ENCODE measurements at regions not wholly inside any gene's neighbourhood (a gene's known extent, or its start where the extent isn't known, plus 50 kb on each side); places are given as distances from the start of the nearest gene placed in this dataset.
"Not testable (repeated sequence)": the region's sequence is repeated elsewhere in the genome, so short reads cannot be mapped to it uniquely, and the experiment has no call there.

GRCh38 chr5:104551628-104552027 is 989.0 kb upstream of the NUDT12 start:
- H4K20me1 ChIP-seq (ENCODE audit: control insufficient read depth, insufficient read depth, insufficient read length), result no peaks in the 10 kb centered on the region
- no peaks in the 10 kb centered on the region for H3K27me3 Mint-ChIP-seq (ENCODE audit: low read depth)
- H3K27me3 ChIP-seq (ENCODE audit: insufficient read depth, low read length), result no peaks in the 10 kb centered on the region
- H3K9me3 Mint-ChIP-seq, result peaks cover 17 to 18% of the 10 kb centered on the region in 2 experiments
- H2BK12ac ChIP-seq (ENCODE audit: insufficient read length, low read depth, low read length), result no peak overlapping the region
- no peak overlapping the region for H4K8ac ChIP-seq (replicated peaks; ENCODE audit: insufficient read length, low read depth, low read length)
- H2BK5ac ChIP-seq (ENCODE audit: insufficient read length, low read length), result no peak overlapping the region
- H4K5ac ChIP-seq (ENCODE audit: insufficient read length, low read depth, low read length), result no peak overlapping the region
- H3T11ph ChIP-seq (ENCODE audit: low read length), result no peak overlapping the region
- no peak overlapping the region for H4K91ac ChIP-seq (ENCODE audit: insufficient read length, low read depth, low read length)
- H3K23me2 ChIP-seq (ENCODE audit: insufficient read length, low read depth, low read length, poor library complexity, severe bottlenecking), result no peaks in the 10 kb centered on the region
- H3K14ac ChIP-seq (ENCODE audit: insufficient read depth, low read length), result no peak overlapping the region
- H3K9me3 ChIP-seq (ENCODE audit: control insufficient read depth, low read depth, low read length), result peaks cover under 1% of the 10 kb centered on the region
- no peak overlapping the region for H3K4ac ChIP-seq (ENCODE audit: low read depth, low read length)
- no peak overlapping the region for H3K18ac ChIP-seq (ENCODE audit: insufficient read length, low read depth, low read length)
- no peak overlapping the region for H2BK15ac ChIP-seq (ENCODE audit: low read depth, low read length)
- TF ChIP-seq, protein P1, sequence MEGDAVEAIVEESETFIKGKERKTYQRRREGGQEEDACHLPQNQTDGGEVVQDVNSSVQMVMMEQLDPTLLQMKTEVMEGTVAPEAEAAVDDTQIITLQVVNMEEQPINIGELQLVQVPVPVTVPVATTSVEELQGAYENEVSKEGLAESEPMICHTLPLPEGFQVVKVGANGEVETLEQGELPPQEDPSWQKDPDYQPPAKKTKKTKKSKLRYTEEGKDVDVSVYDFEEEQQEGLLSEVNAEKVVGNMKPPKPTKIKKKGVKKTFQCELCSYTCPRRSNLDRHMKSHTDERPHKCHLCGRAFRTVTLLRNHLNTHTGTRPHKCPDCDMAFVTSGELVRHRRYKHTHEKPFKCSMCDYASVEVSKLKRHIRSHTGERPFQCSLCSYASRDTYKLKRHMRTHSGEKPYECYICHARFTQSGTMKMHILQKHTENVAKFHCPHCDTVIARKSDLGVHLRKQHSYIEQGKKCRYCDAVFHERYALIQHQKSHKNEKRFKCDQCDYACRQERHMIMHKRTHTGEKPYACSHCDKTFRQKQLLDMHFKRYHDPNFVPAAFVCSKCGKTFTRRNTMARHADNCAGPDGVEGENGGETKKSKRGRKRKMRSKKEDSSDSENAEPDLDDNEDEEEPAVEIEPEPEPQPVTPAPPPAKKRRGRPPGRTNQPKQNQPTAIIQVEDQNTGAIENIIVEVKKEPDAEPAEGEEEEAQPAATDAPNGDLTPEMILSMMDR (conservative IDR thresholded peaks at IDR 0.05), result no peak
- H3K79me2 ChIP-seq (ENCODE audit: insufficient read depth, low read length), result no peaks in the 10 kb centered on the region
- peaks cover 15 to 21% (median 16%) of the 10 kb centered on the region in 3 experiments for H3K36me3 Mint-ChIP-seq (ENCODE audit: insufficient read depth in 1 of 3, low read depth in 3 of 3)
- no peak overlapping the region for H3K4me3 Mint-ChIP-seq
- H3K27ac Mint-ChIP-seq, result no peak overlapping the region
- no peak overlapping the region for H3K9ac ChIP-seq (ENCODE audit: extremely low read depth, insufficient read length, low read length)
- no peak overlapping the region for H3K27ac ChIP-seq (ENCODE audit: insufficient read length, low read depth, low read length)
- H2BK120ac ChIP-seq (ENCODE audit: low read depth, low read length, poor library complexity, severe bottlenecking), result no peak overlapping the region
- no peaks in the 10 kb centered on the region for H3K79me1 ChIP-seq (ENCODE audit: insufficient read depth, low read depth, low read length, poor library complexity, severe bottlenecking)
- DNase-seq, result no peak
- no peak overlapping the region for H3K23ac ChIP-seq (ENCODE audit: insufficient read length, low read depth, low read length)
- WGBS (ENCODE audit: extremely low coverage, insufficient read length, low lambda C conversion rate), result no CpG with 5 or more reads among the region's 3 CpGs
- no peak overlapping the region for H2AK5ac ChIP-seq (ENCODE audit: insufficient read length, low read length)
- H3K4me1 Mint-ChIP-seq, result peaks cover 0 to 11% of the 10 kb centered on the region in 2 experiments; a peak in 3 of 4 replicates
- no peak overlapping the region for H2AFZ ChIP-seq (ENCODE audit: low read length)
- no peak overlapping the region for H2BK20ac ChIP-seq (ENCODE audit: low read depth, low read length, poor library complexity, severe bottlenecking)
- H3K4me1 ChIP-seq (ENCODE audit: insufficient read depth, low read length), result no peaks in the 10 kb centered on the region
- no peak overlapping the region for H3K4me2 ChIP-seq (ENCODE audit: insufficient read depth, insufficient read length, low read length)
- H3K56ac ChIP-seq (ENCODE audit: insufficient read length, low read depth, low read length), result no peak overlapping the region

GRCh38 chr5:104546871-104547270 is 984.3 kb upstream of the NUDT12 start:
- H4K20me1 ChIP-seq (ENCODE audit: control insufficient read depth, insufficient read depth, insufficient read length); H3K18ac ChIP-seq (ENCODE audit: insufficient read length, low read depth, low read length); H4K91ac ChIP-seq (ENCODE audit: insufficient read length, low read depth, low read length); H2BK15ac ChIP-seq (ENCODE audit: low read depth, low read length); H3K14ac ChIP-seq (ENCODE audit: insufficient read depth, low read length); DNase-seq; H3K27me3 ChIP-seq (ENCODE audit: insufficient read depth, low read length); H2BK20ac ChIP-seq (ENCODE audit: low read depth, low read length, poor library complexity, severe bottlenecking); H3K9ac ChIP-seq (ENCODE audit: extremely low read depth, insufficient read length, low read length); H2AK5ac ChIP-seq (ENCODE audit: insufficient read length, low read length); H3T11ph ChIP-seq (ENCODE audit: low read length); H4K5ac ChIP-seq (ENCODE audit: insufficient read length, low read depth, low read length); H2BK12ac ChIP-seq (ENCODE audit: insufficient read length, low read depth, low read length); H3K23ac ChIP-seq (ENCODE audit: insufficient read length, low read depth, low read length); H2BK5ac ChIP-seq (ENCODE audit: insufficient read length, low read length); H3K4me3 Mint-ChIP-seq; H2AFZ ChIP-seq (ENCODE audit: low read length); H3K4ac ChIP-seq (ENCODE audit: low read depth, low read length); H3K9me3 ChIP-seq (ENCODE audit: control insufficient read depth, low read depth, low read length); H3K27ac ChIP-seq (ENCODE audit: insufficient read length, low read depth, low read length); H3K27me3 Mint-ChIP-seq (ENCODE audit: low read depth); H4K8ac ChIP-seq (replicated peaks; ENCODE audit: insufficient read length, low read depth, low read length); H3K4me2 ChIP-seq (ENCODE audit: insufficient read depth, insufficient read length, low read length); H3K23me2 ChIP-seq (ENCODE audit: insufficient read length, low read depth, low read length, poor library complexity, severe bottlenecking); H3K56ac ChIP-seq (ENCODE audit: insufficient read length, low read depth, low read length); H3K79me1 ChIP-seq (ENCODE audit: insufficient read depth, low read depth, low read length, poor library complexity, severe bottlenecking); H3K79me2 ChIP-seq (ENCODE audit: insufficient read depth, low read length); H2BK120ac ChIP-seq (ENCODE audit: low read depth, low read length, poor library complexity, severe bottlenecking); H3K4me1 ChIP-seq (ENCODE audit: insufficient read depth, low read length): not testable (repeated sequence)
- Mint-ChIP-seq H3K9me3 (peaks cover 10 to 12% of the 10 kb centered on the region in 2 experiments; a peak in 4 of 5 replicates), H3K4me1 (peaks cover 0 to 12% of the 10 kb centered on the region in 2 experiments; a peak in 3 of 4 replicates), H3K36me3 (ENCODE audit: insufficient read depth in 1 of 3, low read depth in 3 of 3) (peaks cover 9 to 14% (median 11%) of the 10 kb centered on the region in 3 experiments), H3K27ac (peak overlapping the region in 1 of 3 experiments; percentile 84; a peak in 2 of 7 replicates)
- no CpG with 5 or more reads among the region's 6 CpGs for WGBS (ENCODE audit: extremely low coverage, insufficient read length, low lambda C conversion rate)
